ENCODE measurements at regions not wholly inside any gene's neighbourhood (a gene's known extent, or its start where the extent isn't known, plus 50 kb on each side); places are given as distances from the start of the nearest gene placed in this dataset.

DNA sequence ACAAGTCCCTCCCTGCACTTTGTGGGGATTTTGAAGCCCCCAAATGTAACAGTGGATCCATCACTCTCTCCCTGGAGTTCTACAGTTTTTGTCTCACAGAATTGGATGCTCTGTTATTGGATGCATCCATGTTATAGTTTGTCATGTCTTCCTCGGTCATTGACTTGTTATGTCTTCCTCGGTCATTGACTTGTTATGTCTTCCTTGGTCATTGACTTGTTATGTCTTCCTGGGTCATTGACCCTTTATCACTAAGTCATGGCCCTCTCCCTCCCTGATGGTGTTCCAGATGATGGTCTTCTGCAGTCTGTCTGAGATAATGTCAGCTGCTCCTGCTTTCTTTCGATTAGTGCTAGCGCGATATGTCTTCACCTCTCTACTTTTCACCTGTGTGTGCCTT is 981.5 kb downstream of the BRD1 start:
- DNase-seq (ENCODE audit: low read depth) = no peak
- TF ChIP-seq CTCF (IDR thresholded peaks at IDR 0.05; ENCODE audit: low read depth, low read length) (no peak), MYC (IDR thresholded peaks at IDR 0.05; ENCODE audit: low read depth, low read length) (no peak), MAX (IDR thresholded peaks at IDR 0.05; ENCODE audit: low read depth, low read length) (no peak), POLR2A (IDR thresholded peaks at IDR 0.05; ENCODE audit: extremely low read depth, insufficient read length) (no peak)
- H3K4me3 ChIP-seq (ENCODE audit: low read depth, low read length) = no peak overlapping the region

GRCh38 chr22:48845356-48845936 is 982.2 kb downstream of the BRD1 start:
- no peak overlapping the region for H3K4me3 ChIP-seq (ENCODE audit: low read depth, low read length)
- TF ChIP-seq MAX (IDR thresholded peaks at IDR 0.05; ENCODE audit: low read depth, low read length) (no peak), POLR2A (IDR thresholded peaks at IDR 0.05; ENCODE audit: extremely low read depth, insufficient read length) (no peak), CTCF (IDR thresholded peaks at IDR 0.05; ENCODE audit: low read depth, low read length) (no peak), MYC (IDR thresholded peaks at IDR 0.05; ENCODE audit: low read depth, low read length) (no peak)
- no peak for DNase-seq (ENCODE audit: low read depth)

- no peak overlapping the region for H3K4me3 ChIP-seq (ENCODE audit: low read depth, low read length)
- DNase-seq (ENCODE audit: low read depth) = no peak
- TF ChIP-seq MAX (IDR thresholded peaks at IDR 0.05; ENCODE audit: low read depth, low read length) = no peak
- TF ChIP-seq POLR2A (IDR thresholded peaks at IDR 0.05; ENCODE audit: extremely low read depth, insufficient read length) = no peak
- TF ChIP-seq CTCF (IDR thresholded peaks at IDR 0.05; ENCODE audit: low read depth, low read length) = no peak
- TF ChIP-seq MYC (IDR thresholded peaks at IDR 0.05; ENCODE audit: low read depth, low read length) = no peak
Observed at GRCh38 chr22:48844056-48844675, 983.5 kb downstream of the BRD1 start.

DNA sequence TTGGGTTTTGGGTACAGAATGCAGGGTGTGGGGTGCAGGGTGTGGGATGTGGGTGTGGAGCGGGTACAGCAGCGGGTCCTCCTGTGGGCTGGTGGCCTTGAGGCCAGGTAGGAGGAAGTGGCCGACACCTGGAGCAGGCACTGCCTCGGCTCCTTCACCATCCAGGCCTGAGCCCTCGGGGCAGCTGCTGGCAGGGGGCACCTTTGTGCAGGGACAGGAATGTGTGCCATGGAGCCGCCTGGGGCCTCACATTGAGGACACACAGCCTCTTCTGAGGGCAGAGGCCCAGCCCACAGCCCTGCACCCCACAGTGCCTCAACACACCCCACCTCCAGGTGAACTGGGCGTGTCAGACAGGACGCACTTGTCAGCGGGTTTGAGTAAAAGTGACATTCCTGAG is 984.0 kb downstream of the BRD1 start:
- H3K4me3 ChIP-seq (ENCODE audit: low read depth, low read length) = no peak overlapping the region
- TF ChIP-seq MYC (IDR thresholded peaks at IDR 0.05; ENCODE audit: low read depth, low read length) = no peak
- TF ChIP-seq CTCF (IDR thresholded peaks at IDR 0.05; ENCODE audit: low read depth, low read length) = no peak
- TF ChIP-seq POLR2A (IDR thresholded peaks at IDR 0.05; ENCODE audit: extremely low read depth, insufficient read length) = no peak
- no peak for TF ChIP-seq MAX (IDR thresholded peaks at IDR 0.05; ENCODE audit: low read depth, low read length)
- no peak for DNase-seq (ENCODE audit: low read depth)

DNA sequence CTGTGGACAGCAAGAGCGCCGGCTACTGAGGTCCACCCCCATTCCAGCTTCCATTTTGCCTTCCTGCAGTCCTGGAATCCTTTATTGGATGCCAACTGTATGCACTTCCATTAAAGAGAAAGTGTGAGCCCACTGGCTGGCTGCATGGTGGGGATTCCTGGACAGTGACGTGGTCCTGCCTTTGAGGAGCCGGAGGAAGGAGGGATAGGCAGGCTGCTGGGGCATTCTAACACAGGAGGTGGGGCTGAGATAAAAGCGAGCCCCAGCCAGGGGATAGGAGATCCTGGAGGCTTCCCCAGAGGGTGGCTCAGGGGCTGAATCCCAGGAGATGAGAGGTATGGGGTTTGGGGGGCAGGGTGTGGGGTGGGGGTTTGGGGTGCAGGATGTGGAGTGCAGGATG is 984.7 kb downstream of the BRD1 start:
- TF ChIP-seq MYC (IDR thresholded peaks at IDR 0.05; ENCODE audit: low read depth, low read length) (no peak), CTCF (IDR thresholded peaks at IDR 0.05; ENCODE audit: low read depth, low read length) (no peak), POLR2A (IDR thresholded peaks at IDR 0.05; ENCODE audit: extremely low read depth, insufficient read length) (no peak), MAX (IDR thresholded peaks at IDR 0.05; ENCODE audit: low read depth, low read length) (no peak)
- no peak for DNase-seq (ENCODE audit: low read depth)
- no peak overlapping the region for H3K4me3 ChIP-seq (ENCODE audit: low read depth, low read length)

Data from NB4 (cell line).